Tibial nerve (tissue), 4 donors: ENCODE measurements at regions not wholly inside any gene's neighbourhood (a gene's known extent, or its start where the extent isn't known, plus 50 kb on each side); places are given as distances from the start of the nearest gene placed in this dataset.

Source experiments
- DNase-seq, 2 donors: peaks; one replicate each; pipeline ENCODE4 v3.0.0-alpha.2; 2019; ENCODE audit warnings: low spot score in 2 of 2
- H3K27ac ChIP-seq, 4 donors: fragments of 200-600 bp; sonication (generic) in 3 of 4; one replicate each; pipeline ENCODE4 v1.5.1; 2017 to 2019; ENCODE audit warnings: mild to moderate bottlenecking in 1 of 4
- H3K27me3 ChIP-seq, 2 donors: fragments of 200-600 bp; sonication (generic) in 1 of 2; one replicate each; pipeline versions ENCODE4 v1.5.1 to v1.6.0; 2017 to 2019
- H3K36me3 ChIP-seq, 3 donors: fragments of 200-600 bp; sonication (generic); one replicate each; pipeline ENCODE4 v1.5.1; 2018 to 2019
- H3K4me1 ChIP-seq, 4 donors: fragments of 200-600 bp; sonication (generic) in 3 of 4; one replicate each; pipeline ENCODE4 v1.5.1; 2017 to 2019
- H3K4me3 ChIP-seq, 4 donors: fragments of 200-600 bp; sonication (generic) in 3 of 4; one replicate each; pipeline ENCODE4 v1.5.1; 2017 to 2019; ENCODE audit warnings: mild to moderate bottlenecking in 1 of 4, moderate library complexity in 1 of 4
- H3K9me3 ChIP-seq, 4 donors: fragments of 200-600 bp; sonication (generic) in 3 of 4; one replicate each; pipeline ENCODE4 v1.5.1; 2017 to 2019
- EP300 ChIP-seq, 2 donors: sonication (generic); formaldehyde crosslinking; IDR thresholded peaks; one replicate each; pipeline ENCODE4 v1.6.1; 2017; ENCODE audit warnings: antibody characterized with exemption in 2 of 2, mild to moderate bottlenecking in 1 of 2
- POLR2A ChIP-seq, 2 donors: fragments of 450-650 bp; IDR thresholded peaks; one replicate each; pipeline ENCODE4 v1.6.1; 2017; ENCODE audit warnings: antibody characterized with exemption in 2 of 2, mild to moderate bottlenecking in 2 of 2, moderate library complexity in 2 of 2
- WGBS, 2 donors: methylation state at CpG; one replicate each; pipeline ENCODE4 v1.1.5; 2018; 5-methylcytosine and 5-hydroxymethylcytosine counted together
- TF ChIP-seq, protein P1 (sequence below), 5 experiments: fragments of 200-600 bp in 3 of 5; fragments of 450-650 bp in 2 of 5; sonication (generic) in 3 of 5; IDR thresholded peaks; one replicate each; pipeline ENCODE4 v1.5.1; 2016 to 2019; ENCODE audit warnings: antibody characterized with exemption in 5 of 5, mild to moderate bottlenecking in 3 of 5, moderate library complexity in 2 of 5

DNA sequence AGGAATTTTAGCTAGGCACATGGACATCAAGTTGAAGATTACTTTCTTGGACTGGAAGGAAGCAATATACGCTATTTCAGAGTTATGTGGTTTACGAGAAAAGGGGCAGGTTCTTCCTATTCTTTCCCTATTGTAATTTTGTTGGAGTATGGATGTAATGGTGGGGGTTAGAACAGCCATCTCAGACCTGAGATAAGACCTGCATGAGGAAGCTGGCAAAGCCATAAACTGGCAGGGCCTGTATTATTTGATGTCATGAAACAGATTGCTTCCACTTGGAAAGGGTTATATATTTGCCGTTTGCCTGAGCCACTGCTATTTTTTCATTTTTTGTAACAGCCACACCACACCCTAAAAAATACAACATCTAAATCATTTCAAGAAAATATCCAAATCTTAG lies 220.5 kb upstream of the MAGI2 start:
- Histone ChIP-seq H3K27ac (no peak overlapping the region), H3K4me1 (no peaks in the 10 kb centered on the region), H3K4me3 (no peak overlapping the region), H3K9me3 (no peaks in the 10 kb centered on the region), H3K27me3 (no peaks in the 10 kb centered on the region), H3K36me3 (no peaks in the 10 kb centered on the region)
- no peak for DNase-seq
- 86 to 94% methylated on average over 3 of the region's 3 CpGs for WGBS, 2 donors
- TF ChIP-seq EP300 (IDR thresholded peaks at IDR 0.05), result no peak
- TF ChIP-seq, protein P1, sequence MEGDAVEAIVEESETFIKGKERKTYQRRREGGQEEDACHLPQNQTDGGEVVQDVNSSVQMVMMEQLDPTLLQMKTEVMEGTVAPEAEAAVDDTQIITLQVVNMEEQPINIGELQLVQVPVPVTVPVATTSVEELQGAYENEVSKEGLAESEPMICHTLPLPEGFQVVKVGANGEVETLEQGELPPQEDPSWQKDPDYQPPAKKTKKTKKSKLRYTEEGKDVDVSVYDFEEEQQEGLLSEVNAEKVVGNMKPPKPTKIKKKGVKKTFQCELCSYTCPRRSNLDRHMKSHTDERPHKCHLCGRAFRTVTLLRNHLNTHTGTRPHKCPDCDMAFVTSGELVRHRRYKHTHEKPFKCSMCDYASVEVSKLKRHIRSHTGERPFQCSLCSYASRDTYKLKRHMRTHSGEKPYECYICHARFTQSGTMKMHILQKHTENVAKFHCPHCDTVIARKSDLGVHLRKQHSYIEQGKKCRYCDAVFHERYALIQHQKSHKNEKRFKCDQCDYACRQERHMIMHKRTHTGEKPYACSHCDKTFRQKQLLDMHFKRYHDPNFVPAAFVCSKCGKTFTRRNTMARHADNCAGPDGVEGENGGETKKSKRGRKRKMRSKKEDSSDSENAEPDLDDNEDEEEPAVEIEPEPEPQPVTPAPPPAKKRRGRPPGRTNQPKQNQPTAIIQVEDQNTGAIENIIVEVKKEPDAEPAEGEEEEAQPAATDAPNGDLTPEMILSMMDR (IDR thresholded peaks at IDR 0.05), result no peak
- TF ChIP-seq POLR2A (IDR thresholded peaks at IDR 0.05), result no peak

DNA sequence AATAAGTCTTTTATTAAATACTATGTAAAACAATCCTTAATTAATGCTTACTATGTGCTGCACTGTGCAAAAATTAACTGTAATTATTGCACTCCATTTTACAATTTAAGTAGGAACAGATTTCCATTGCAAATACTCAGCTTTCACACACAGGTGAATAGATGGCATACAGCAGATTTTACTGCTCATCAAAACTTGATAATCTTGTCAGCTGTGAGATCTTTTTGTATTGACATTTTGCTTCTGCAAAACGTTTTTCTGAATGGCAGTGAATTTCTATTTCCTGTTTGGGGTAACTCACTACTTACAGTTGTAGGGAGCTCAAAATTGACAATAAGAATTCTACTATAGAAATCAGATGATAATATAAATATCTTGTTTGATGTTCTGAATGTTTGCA lies 220.0 kb upstream of the MAGI2 start:
- TF ChIP-seq, protein P1 (IDR thresholded peaks at IDR 0.05), result no peak
- TF ChIP-seq EP300 (IDR thresholded peaks at IDR 0.05) (no peak), POLR2A (IDR thresholded peaks at IDR 0.05) (no peak)
- no peak overlapping the region for H3K27ac ChIP-seq
- no peaks in the 10 kb centered on the region for H3K9me3 ChIP-seq
- no peaks in the 10 kb centered on the region for H3K4me1 ChIP-seq
- H3K27me3 ChIP-seq, result no peaks in the 10 kb centered on the region
- no peak overlapping the region for H3K4me3 ChIP-seq
- WGBS, 2 donors, result 12 to 15% methylated on average over 1 of the region's 1 CpG
- H3K36me3 ChIP-seq, result no peaks in the 10 kb centered on the region
- DNase-seq, result no peak

DNA sequence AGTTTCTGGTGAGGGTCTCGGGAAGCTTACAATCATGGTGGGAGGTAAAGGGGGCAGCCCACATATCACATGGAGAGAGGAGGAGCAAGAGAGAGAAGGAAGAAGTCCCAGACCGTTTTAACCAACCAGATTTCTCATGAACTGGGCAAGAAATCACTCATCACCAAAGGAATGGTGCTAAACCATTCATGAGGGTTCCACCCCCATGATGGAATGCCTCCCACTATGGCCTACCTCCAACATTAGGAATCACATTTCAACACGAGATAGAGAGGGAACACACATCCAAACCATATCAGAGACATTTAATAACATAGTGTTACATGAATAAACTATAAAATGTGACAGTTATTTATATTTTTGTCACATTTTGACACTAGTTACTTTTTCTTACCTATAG lies 214.8 kb upstream of the MAGI2 start:
- H3K27me3 ChIP-seq, result no peaks in the 10 kb centered on the region
- TF ChIP-seq POLR2A (IDR thresholded peaks at IDR 0.05) (no peak), EP300 (IDR thresholded peaks at IDR 0.05) (no peak)
- TF ChIP-seq, protein P1 (IDR thresholded peaks at IDR 0.05), result no peak
- no peak for DNase-seq
- no peak overlapping the region for H3K27ac ChIP-seq
- no peak overlapping the region for H3K4me3 ChIP-seq
- 59 to 62% methylated on average over 3 of the region's 3 CpGs for WGBS, 2 donors
- H3K36me3 ChIP-seq, result no peaks in the 10 kb centered on the region
- H3K9me3 ChIP-seq, result no peaks in the 10 kb centered on the region
- H3K4me1 ChIP-seq, result no peaks in the 10 kb centered on the region

DNA sequence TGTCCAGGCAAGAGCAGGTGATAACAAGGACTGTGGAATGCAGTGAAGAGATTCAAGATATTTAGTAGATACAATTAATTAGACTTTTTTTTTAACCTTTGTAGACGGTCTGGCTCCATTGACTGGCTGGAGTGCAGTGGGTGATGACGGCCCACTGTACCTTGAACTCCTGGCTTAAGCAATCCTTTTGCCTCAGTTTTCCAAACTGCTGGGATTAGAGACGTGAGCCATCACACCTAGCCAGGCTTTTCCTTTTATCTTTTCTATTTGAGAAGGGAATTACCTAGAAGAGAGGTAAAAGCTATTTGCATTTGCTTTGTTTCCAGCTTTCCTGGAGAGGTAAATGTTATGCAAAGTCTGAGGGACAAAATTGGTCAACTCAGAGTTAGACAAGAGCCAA lies 213.0 kb upstream of the MAGI2 start:
- Histone ChIP-seq H3K9me3 (no peaks in the 10 kb centered on the region), H3K4me1 (no peaks in the 10 kb centered on the region), H3K4me3 (no peak overlapping the region), H3K36me3 (no peaks in the 10 kb centered on the region), H3K27me3 (no peaks in the 10 kb centered on the region), H3K27ac (no peak overlapping the region)
- no peak for DNase-seq
- TF ChIP-seq EP300 (IDR thresholded peaks at IDR 0.05) (no peak), POLR2A (IDR thresholded peaks at IDR 0.05) (no peak)
- TF ChIP-seq, protein P1 (IDR thresholded peaks at IDR 0.05), result no peak
- WGBS, 2 donors, result 75 to 78% methylated on average over 3 of the region's 3 CpGs

DNA sequence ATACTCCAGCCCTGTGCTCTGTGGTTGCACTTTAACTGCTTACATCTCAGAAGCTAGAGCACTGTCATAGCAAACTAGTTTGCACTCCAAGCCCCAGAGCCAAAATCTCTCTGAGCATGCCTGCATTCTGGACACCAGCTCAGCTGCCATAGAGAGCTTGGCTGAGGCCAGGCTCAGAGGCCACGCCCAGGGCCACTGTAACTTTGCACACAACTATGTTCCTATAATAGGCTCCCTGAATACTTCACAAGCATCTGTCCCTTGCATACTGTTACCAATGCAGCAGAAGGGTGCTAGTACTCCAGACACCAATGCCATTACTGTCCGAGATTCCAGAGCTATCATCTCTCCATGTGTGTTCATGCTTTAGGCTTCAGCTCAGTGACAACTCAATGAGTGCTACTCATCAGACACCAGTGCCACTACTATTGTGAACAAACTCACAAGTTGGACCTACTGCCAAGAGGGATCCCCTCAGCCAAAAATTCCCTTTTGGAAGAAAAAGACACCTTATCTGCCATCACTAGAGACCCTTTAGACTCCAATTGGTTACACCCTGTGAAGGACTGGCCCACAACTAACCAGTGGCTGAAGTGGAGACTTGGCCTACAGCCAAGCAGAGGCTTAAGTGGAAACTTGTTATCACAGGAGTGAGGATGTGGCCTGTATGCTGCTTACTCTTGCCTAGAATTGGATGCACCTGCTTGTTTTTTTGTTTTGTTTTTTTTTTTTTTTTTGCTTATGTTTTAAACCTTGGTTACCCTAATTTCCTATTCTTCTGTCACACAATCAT lies 211.6 kb upstream of the MAGI2 start:
- no peaks in the 10 kb centered on the region for H3K9me3 ChIP-seq
- TF ChIP-seq, protein P1 (IDR thresholded peaks at IDR 0.05), result no peak
- TF ChIP-seq POLR2A (IDR thresholded peaks at IDR 0.05) (no peak), EP300 (IDR thresholded peaks at IDR 0.05) (no peak)
- 83 to 100% methylated on average over 2 of the region's 2 CpGs for WGBS, 2 donors
- no peak for DNase-seq
- no peaks in the 10 kb centered on the region for H3K4me1 ChIP-seq
- H3K27me3 ChIP-seq, result no peaks in the 10 kb centered on the region
- no peak overlapping the region for H3K4me3 ChIP-seq
- no peak overlapping the region for H3K27ac ChIP-seq
- H3K36me3 ChIP-seq, result no peaks in the 10 kb centered on the region
